WERI-Rb-1 (cell line): ENCODE measurements at regions not wholly inside any gene's neighbourhood (a gene's known extent, or its start where the extent isn't known, plus 50 kb on each side); places are given as distances from the start of the nearest gene placed in this dataset.

Source experiments
- DNase-seq: peaks from one replicate; pipeline ENCODE4 v3.0.0-alpha.2; 2020
- H3K27ac ChIP-seq: fragments of 250-450 bp; sonication (Bioruptor Pico); 2 replicates; pipeline ENCODE4 v1.5.1; 2020; ENCODE audit warnings: mild to moderate bottlenecking, moderate library complexity
- H3K27me3 ChIP-seq: fragments of 250-450 bp; sonication (Bioruptor Pico); 2 replicates; pipeline ENCODE4 v1.5.1; 2021; ENCODE audit warnings: mild to moderate bottlenecking, low read depth, moderate library complexity; ENCODE audit not compliant: insufficient read depth, severe bottlenecking
- H3K36me3 ChIP-seq: fragments of 250-450 bp; sonication (Bioruptor Pico); 2 replicates; pipeline ENCODE4 v1.5.1; 2020; ENCODE audit warnings: mild to moderate bottlenecking, moderate library complexity
- H3K4me3 ChIP-seq: 2 replicates; pipeline ENCODE4 v1.5.1; 2011; ENCODE audit warnings: low read depth, mild to moderate bottlenecking, control low read depth, low read length
- H3K9me3 ChIP-seq: fragments of 250-450 bp; sonication (Bioruptor Pico); 2 replicates; pipeline ENCODE4 v1.5.1; 2021; ENCODE audit warnings: mild to moderate bottlenecking, moderate library complexity; ENCODE audit not compliant: severe bottlenecking
- CTCF ChIP-seq: IDR thresholded peaks from 2 replicates; pipeline ENCODE4 v1.5.1; 2011; ENCODE audit warnings: low read depth, mild to moderate bottlenecking, control low read depth, inconsistent platforms, low read length

DNA sequence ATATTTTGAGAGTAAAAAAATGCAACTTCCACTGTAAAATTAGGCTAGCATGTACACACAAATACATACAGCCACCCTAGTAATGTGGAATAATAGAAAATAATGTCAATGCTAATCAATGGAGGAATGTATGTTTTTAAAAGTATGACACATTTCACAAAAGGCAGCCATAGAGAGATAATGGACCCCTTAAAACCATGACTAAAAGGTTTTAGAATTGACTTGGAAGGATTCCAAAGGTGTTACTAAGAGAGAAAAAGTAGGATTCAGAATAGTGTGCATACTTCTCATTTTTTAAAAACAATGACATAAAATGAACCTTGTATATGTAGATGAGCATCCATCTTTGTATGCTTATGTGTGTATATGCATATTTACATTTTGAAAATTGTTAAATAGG, 597.9 kb upstream of the PCDH9 start:
- no peaks in the 10 kb centered on the region for H3K9me3 ChIP-seq
- TF ChIP-seq CTCF, result no peak
- no peak overlapping the region for H3K4me3 ChIP-seq
- H3K27ac ChIP-seq, result no peak overlapping the region
- DNase-seq, result no peak
- H3K27me3 ChIP-seq, result no peaks in the 10 kb centered on the region
- H3K36me3 ChIP-seq, result no peaks in the 10 kb centered on the region

GRCh38 chr13:67821606-67822005, 591.5 kb upstream of the PCDH9 start:
- H3K9me3 ChIP-seq, result no peaks in the 10 kb centered on the region
- no peak overlapping the region for H3K27ac ChIP-seq
- no peaks in the 10 kb centered on the region for H3K27me3 ChIP-seq
- no peaks in the 10 kb centered on the region for H3K36me3 ChIP-seq
- no peak for DNase-seq
- H3K4me3 ChIP-seq, result no peak overlapping the region
- TF ChIP-seq CTCF, result no peak

GRCh38 chr13:67806796-67807195, 576.7 kb upstream of the PCDH9 start:
- no peaks in the 10 kb centered on the region for H3K36me3 ChIP-seq
- H3K27me3 ChIP-seq, result no peaks in the 10 kb centered on the region
- no peak for DNase-seq
- no peak overlapping the region for H3K27ac ChIP-seq
- no peak for TF ChIP-seq CTCF
- H3K4me3 ChIP-seq, result no peak overlapping the region
- H3K9me3 ChIP-seq, result no peaks in the 10 kb centered on the region

- DNase-seq, result no peak
- Histone ChIP-seq H3K9me3 (no peaks in the 10 kb centered on the region), H3K27me3 (no peaks in the 10 kb centered on the region), H3K27ac (no peak overlapping the region), H3K4me3 (no peak overlapping the region), H3K36me3 (no peaks in the 10 kb centered on the region)
- TF ChIP-seq CTCF, result no peak
Observed at GRCh38 chr13:67803118-67803517, 573.0 kb upstream of the PCDH9 start.

GRCh38 chr13:67792151-67792676, 562.1 kb upstream of the PCDH9 start:
- no peaks in the 10 kb centered on the region for H3K36me3 ChIP-seq
- no peak overlapping the region for H3K27ac ChIP-seq
- H3K27me3 ChIP-seq, result no peaks in the 10 kb centered on the region
- DNase-seq, result no peak
- no peak overlapping the region for H3K4me3 ChIP-seq
- no peaks in the 10 kb centered on the region for H3K9me3 ChIP-seq
- no peak for TF ChIP-seq CTCF

GRCh38 chr13:67791047-67791446, 560.9 kb upstream of the PCDH9 start:
- Histone ChIP-seq H3K27ac (no peak overlapping the region), H3K9me3 (no peaks in the 10 kb centered on the region), H3K4me3 (no peak overlapping the region), H3K27me3 (no peaks in the 10 kb centered on the region), H3K36me3 (no peaks in the 10 kb centered on the region)
- no peak for TF ChIP-seq CTCF
- no peak for DNase-seq
